Head of caudate nucleus (tissue), 42 donors: ENCODE measurements at regions not wholly inside any gene's neighbourhood (a gene's known extent, or its start where the extent isn't known, plus 50 kb on each side); places are given as distances from the start of the nearest gene placed in this dataset.
A peak's percentile ranks its signal among the peaks of the same experiment; 100 is the strongest.

Source experiments
- DNase-seq, 42 donors: peaks; one replicate each; pipeline versions ENCODE4 v3.0.0 to v3.0.0-alpha.2; 2020 to 2021; ENCODE audit warnings: mixed read lengths in 7 of 42
- intact Hi-C: fragments of 100-400 bp; cut with DNase I; formaldehyde crosslinking; loops from one replicate; pipeline ENCODE4 v1.15.0; 2022

- DNase-seq = peak in 1 of 42 donors; percentile 33
- intact Hi-C loops = no loop called here
Measured at GRCh38 chr4:175109933-175110332, 191.8 kb downstream of the ADAM29 start.

GRCh38 chr4:175125410-175126068, 207.4 kb downstream of the ADAM29 start:
- no peak for DNase-seq
- intact Hi-C loops = no loop called here

- no peak for DNase-seq
- intact Hi-C loops = no loop called here
Measured at GRCh38 chr4:175127314-175127713, 209.2 kb downstream of the ADAM29 start.

- intact Hi-C loops = no loop called here
- no peak for DNase-seq
Measured at GRCh38 chr4:175129797-175130196, 211.6 kb downstream of the ADAM29 start.

GRCh38 chr4:175139205-175139604, 221.0 kb downstream of the ADAM29 start:
- DNase-seq = no peak
- intact Hi-C loops = no loop called here

GRCh38 chr4:175143116-175143515, 225.0 kb downstream of the ADAM29 start:
- intact Hi-C loops = no loop called here
- DNase-seq = no peak

- intact Hi-C loops = no loop called here
- no peak for DNase-seq
Measured at GRCh38 chr4:175146799-175147198, 228.6 kb downstream of the ADAM29 start.

- DNase-seq = no peak
- intact Hi-C loops = no loop called here
Measured at GRCh38 chr4:175147233-175147632, 229.1 kb downstream of the ADAM29 start.

GRCh38 chr4:175166020-175166419, 247.9 kb downstream of the ADAM29 start:
- no peak for DNase-seq
- intact Hi-C loops = no loop called here

GRCh38 chr4:175176710-175177109, 258.6 kb downstream of the ADAM29 start:
- no peak for DNase-seq
- intact Hi-C loops = no loop called here

- DNase-seq = no peak
- intact Hi-C loops = no loop called here
Measured at GRCh38 chr4:175190654-175191053, 272.5 kb downstream of the ADAM29 start.

GRCh38 chr4:175198056-175198455, 279.9 kb downstream of the ADAM29 start:
- intact Hi-C loops = no loop called here
- DNase-seq = no peak

GRCh38 chr4:175215208-175215607, 297.1 kb downstream of the ADAM29 start:
- intact Hi-C loops = no loop called here
- no peak for DNase-seq

GRCh38 chr4:175215657-175216056, 297.5 kb downstream of the ADAM29 start:
- intact Hi-C loops = no loop called here
- no peak for DNase-seq

GRCh38 chr4:175229154-175229553, 311.0 kb downstream of the ADAM29 start:
- DNase-seq = no peak
- intact Hi-C loops = no loop called here

GRCh38 chr4:175234162-175234561, 316.0 kb downstream of the ADAM29 start:
- intact Hi-C loops = no loop called here
- no peak for DNase-seq

- intact Hi-C loops = no loop called here
- DNase-seq = no peak
Measured at GRCh38 chr4:175238827-175239517, 320.8 kb downstream of the ADAM29 start.

GRCh38 chr4:175246941-175247340, 328.8 kb downstream of the ADAM29 start:
- intact Hi-C loops = no loop called here
- no peak for DNase-seq

- DNase-seq = no peak
- intact Hi-C loops = no loop called here
Measured at GRCh38 chr4:175252642-175253041, 334.5 kb downstream of the ADAM29 start.

- intact Hi-C loops = no loop called here
Measured at GRCh38 chr4:175253184-175253902, 335.2 kb downstream of the ADAM29 start.

More at GRCh38 chr4:175253184-175253902, 335.2 kb downstream of the ADAM29 start:
- no peak for DNase-seq
